ENCODE measurements at regions not wholly inside any gene's neighbourhood (a gene's known extent, or its start where the extent isn't known, plus 50 kb on each side); places are given as distances from the start of the nearest gene placed in this dataset.
"Not testable (repeated sequence)": the region's sequence is repeated elsewhere in the genome, so short reads cannot be mapped to it uniquely, and the experiment has no call there.

GRCh38 chr4:71081192-71081591, 87.7 kb downstream of the DCK start:
- no peak for DNase-seq

DNA sequence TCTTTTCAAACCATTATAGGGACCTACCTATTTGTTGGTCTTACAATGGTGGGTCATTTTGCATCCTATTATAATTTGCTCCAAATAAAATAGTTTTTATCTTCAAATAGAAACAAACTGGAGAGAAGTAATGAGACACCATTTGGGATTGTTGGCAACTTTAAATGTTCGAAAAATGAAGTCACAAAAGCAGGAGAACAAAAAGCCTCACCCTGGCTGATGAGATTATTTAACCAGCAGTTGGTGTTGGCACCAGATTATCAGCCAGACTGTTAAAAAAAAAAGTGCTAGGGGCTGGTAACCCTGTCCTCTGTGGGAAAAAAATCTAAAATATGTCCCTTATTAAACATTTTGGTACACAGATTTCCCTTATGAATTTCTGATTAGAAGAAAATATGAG, 100.3 kb downstream of the DCK start:
- no peak for DNase-seq

GRCh38 chr4:71094201-71094600, 100.8 kb downstream of the DCK start:
- DNase-seq: no peak

DNA sequence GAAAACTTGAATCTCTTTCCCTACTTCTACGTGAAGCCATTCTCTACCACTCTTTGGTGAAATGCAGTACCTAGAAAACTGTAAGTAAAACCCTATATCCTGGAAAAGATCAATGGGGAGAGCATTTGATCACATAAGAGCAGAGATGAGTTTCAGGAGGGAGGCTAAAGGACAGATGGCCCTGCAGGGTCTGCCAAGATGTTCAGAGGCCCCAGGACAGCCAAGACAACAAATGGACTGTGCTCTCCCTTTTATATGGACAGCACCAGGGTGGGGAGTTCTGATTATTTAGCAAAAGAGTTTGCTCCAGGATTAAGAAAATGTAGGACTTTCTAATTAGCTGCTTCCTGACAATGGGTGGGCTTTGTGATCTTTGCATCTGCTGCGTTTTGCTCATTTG, 101.7 kb downstream of the DCK start:
- no peak for DNase-seq

GRCh38 chr4:71095545-71095944, 102.1 kb downstream of the DCK start:
- DNase-seq: no peak

DNA sequence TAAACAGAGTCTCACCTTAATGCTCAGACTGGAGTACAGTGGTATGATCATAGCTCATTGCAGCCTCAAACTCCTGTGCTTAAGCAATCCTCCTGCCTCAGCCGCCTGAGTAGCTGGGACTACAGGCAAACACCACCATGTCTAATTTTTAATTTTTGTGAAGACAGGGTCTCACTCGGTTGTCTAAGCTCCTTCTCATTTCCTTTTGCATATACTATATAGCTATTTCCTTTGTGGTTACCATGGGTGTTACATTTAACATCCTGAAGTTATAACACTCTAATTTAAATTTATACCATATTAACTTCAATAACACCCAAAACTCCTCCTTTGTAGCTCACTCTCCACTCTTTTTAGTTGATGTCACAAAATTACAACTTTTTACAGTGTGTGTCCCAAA, 114.3 kb downstream of the DCK start:
- no peak for DNase-seq

DNA sequence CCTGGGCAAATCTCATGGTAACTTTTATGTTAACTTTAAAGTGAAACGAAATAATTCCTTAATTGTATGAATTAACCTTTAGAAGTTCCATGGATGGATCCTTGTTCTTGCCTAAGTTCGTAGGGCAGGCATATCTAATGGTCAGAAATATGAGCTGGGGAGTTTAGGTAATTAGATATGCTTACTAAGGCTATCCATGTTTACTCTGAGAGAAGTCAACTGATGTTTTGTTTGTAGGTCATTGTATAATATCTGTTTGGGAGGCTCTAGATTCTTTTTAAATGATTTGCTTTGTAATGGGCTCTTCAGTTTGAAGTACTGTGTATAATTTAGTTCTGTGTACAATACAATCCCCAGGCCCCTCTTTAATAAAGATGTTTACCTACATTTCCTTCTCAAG, 117.0 kb downstream of the DCK start:
- no peak for DNase-seq

DNA sequence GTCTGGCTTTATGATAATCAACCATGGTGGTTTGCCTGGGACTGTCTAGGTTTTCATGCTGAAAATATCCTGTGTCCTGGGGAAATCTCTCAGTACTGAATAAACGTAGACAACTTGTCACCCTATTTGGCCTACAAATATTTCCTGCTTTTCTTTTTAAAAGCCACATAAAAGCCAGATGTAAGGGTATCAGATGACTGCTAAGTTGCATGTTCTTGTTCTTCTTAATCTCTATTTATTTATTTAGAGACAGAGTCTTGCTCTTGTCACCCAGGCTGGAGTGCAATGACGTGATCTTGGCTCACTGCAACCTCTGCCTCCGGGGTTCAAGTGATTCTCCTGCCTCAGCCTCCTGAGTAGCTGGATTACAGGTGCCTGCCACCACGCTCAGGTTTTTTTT, 117.7 kb downstream of the DCK start:
- DNase-seq: not testable (repeated sequence)

DNA sequence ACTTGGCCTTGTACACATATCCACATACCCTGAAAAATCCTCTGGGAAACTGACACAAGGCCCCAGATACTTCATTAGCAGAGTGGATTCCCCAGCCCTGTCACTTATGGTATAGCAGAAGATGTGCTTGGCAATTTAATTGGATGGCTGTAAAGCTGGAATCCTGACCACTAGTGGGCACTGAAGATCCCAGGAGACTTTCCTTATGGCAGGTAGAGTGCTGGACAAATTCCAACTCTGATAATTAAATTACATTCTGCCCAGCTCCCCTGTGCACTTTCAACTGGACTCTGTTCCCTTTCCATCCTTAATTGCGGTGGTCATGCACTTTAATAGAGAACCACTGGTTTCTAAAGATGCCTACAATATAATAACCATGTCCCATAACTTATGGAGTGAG, 119.8 kb downstream of the DCK start:
- no peak for DNase-seq

DNA sequence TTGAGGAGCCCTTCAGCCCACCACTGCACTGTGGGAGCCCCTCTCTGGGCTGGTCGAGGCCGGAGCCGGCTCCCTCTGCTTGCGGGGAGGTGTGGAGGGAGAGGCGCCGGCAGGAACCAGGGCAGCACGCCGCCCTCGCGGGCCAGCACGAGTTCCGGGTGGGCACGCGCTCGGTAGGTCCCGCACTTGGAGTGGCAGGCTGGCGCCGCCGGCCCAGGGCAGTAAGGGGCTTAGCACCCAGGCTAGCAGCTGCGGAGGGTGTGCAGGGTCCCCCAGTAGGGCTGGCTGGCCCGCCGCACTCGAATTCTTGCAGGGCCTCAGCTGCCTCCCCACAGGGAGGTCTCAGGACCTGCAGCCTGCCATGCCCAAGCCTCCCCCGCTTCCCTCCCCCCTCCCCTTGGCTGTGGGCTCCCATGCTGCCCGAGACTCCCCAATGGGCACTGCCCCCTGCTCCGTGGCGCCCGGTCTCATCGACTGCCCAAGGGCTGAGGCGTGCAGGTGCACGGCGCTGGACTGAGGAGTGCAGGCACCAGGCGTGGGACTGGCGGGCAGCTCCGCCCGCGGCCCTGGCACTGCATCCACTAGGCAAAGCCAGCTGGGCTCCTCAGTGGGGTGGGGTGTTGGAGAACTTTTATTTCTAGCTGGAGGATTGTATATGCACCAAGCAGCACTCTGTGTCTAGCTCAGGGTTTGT, 127.5 kb downstream of the DCK start:
- no peak for DNase-seq

DNA sequence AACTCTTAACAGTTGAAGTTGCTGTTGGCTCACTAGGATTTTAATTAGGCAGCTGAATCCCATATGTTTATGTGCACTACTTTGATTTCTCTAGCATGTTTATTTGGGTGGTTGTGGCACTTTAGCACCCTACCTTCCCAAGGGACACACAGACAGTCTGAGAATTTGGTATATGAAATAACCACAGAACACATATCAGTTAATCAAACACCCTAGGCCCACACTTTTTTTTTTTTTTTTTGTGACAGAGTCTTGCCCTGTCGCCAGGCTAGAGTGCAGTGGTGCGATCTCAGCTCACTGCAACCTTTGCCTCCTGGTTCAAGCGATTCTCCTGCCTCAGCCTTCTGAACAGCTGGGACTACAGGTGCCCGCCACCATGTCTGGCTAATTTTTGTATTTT, 130.5 kb downstream of the DCK start:
- no peak for DNase-seq

DNA sequence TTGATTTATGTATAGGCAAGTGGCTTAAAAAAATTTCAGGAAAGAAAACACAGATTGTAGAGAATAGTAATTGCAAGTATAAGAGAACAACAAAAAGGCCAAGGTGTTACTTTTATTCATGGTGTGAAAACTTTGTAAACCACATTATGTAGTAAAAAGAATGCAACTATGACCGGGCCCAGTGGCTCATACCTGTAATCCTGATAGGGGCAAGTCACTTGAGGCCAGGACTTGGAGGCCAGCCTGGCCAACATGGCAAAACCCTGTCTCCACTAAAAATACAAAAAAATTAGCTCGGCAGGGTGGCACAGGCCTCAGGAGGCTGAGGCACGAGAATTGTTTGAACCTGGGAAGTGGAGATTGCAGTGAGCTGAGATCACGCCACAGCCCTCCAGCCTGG, 131.7 kb downstream of the DCK start:
- DNase-seq: no peak

GRCh38 chr4:71126719-71127118, 133.3 kb downstream of the DCK start:
- no peak for DNase-seq

- DNase-seq: peak; percentile 6
These were observed 137.6 kb downstream of the DCK start for GRCh38 chr4:71130827-71131603.

DNA sequence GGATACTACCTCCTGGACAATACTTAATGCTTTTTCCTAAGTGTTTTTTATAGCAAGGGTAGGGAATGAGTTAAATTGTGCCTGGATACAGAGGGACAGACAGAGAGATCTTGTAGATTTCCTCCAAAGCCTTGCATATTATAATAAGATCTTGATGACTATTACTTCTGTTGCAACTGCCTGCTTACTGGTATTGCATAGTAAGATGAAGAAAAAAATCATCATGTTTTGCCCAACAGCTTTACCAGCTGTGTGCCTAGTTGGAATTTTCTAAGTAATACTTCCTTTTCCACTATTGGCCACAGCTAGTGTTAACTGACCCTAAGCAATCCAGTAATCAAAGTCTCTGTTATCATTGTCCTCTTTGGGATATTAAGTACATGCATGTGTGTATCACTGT, 139.0 kb downstream of the DCK start:
- DNase-seq: no peak

GRCh38 chr4:71133491-71133890, 140.0 kb downstream of the DCK start:
- no peak for DNase-seq

DNA sequence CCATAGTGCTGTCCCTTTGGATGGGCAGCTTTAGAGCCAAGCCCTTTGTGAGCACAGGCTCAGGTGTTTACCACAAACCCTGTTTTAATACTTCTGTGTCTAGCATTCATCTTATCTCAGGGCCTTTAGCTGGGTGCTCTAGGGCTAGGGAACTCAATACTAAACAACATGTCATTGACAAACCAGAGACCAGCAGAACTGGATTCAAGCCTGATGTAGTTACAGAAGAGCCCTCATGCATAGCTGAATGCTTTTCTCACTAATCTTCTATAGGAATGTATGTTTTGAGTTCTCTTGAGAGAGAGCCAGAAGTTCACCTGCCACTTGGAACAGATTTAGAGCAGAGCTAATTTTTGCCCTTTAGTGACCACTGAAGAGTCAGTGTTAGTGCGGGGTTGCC, 142.6 kb downstream of the DCK start:
- DNase-seq: no peak

GRCh38 chr4:71138007-71138615, 144.7 kb downstream of the DCK start:
- DNase-seq: no peak

DNA sequence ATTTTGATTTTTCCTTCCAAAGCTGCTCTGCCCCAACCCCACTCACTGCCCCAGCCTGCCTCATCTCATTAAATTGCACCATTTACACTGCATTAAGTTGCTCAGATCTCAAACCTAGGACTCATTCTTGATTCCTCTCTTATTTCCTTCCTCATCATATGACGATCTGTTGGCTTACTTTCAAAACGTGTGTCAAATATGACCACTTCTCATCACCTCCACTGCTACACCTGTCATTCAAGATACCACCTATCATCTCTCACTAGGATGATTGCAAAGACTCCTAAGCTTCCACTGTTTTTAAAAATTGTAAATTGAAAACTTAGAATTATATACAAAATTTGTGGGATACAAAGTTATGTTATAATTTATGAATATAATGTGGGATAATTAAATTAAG, 147.1 kb downstream of the DCK start:
- no peak for DNase-seq

- no peak for DNase-seq
These were observed 147.7 kb downstream of the DCK start for GRCh38 chr4:71141125-71141524.

GRCh38 chr4:71147261-71147660, 153.8 kb downstream of the DCK start:
- no peak for DNase-seq

DNA sequence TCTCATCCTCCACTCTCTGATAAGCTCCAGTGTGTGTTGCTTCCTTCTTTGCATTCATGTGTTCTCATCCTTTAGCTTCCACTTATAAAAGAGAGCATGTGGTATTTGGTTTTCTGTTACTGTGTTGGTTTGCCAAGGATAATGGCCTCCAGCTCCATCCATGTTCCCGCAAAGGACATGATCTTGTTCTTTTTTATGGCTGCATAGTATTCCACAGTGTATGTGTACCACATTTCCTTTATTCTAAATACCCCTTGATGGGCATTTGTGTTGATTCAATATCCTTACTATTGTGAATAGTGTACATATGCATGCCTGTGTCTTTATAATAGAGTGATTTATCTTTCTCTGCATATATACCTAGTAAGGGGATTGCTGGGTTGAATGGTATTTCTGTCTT, 155.1 kb downstream of the DCK start:
- DNase-seq: no peak

GRCh38 chr4:71151054-71151453, 157.6 kb downstream of the DCK start:
- no peak for DNase-seq

DNA sequence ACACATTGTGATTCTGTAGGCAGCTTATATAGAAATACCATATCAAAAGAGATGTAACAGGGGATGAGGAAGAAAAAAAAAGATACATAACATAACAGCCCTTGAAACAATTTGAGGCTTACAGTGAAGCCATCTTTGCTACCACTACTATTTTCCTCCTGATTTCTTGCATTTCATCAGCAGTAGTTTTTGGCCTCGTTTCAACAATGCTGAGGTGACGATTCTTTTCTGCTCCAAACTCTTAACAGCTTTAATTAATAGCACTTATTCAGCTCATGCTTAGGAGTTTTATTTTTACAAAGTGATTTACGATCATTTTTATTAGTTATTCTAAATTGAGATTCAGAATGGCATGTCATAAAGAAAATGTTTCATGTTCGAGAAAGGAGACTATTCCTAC, 163.2 kb downstream of the DCK start:
- no peak for DNase-seq

All from NCI-H446 treated with DMSO at 0.1 percent for 48 hours (cell line).